H1 (cell line): ENCODE measurements at regions not wholly inside any gene's neighbourhood (a gene's known extent, or its start where the extent isn't known, plus 50 kb on each side); places are given as distances from the start of the nearest gene placed in this dataset.

Experiments
- CTCF ChIA-PET: fragments of 300-600 bp; sonication (Branson Sonifier 250); formaldehyde crosslinking; loops from one replicate; lab custom pipeline; 2021; ENCODE audit not compliant: partially characterized antibody; lab: Charles Lee
- POLR2A ChIA-PET: fragments of 300-600 bp; sonication (Branson Sonifier 250); formaldehyde crosslinking; loops from one replicate; lab custom pipeline; 2021; ENCODE audit warnings: inconsistent platforms; ENCODE audit not compliant: partially characterized antibody; lab: Charles Lee
- DNase-seq, 2 experiments: peaks; one replicate each; pipeline versions ENCODE4 v3.0.0 to v3.0.0-alpha.2; 2010 to 2022; ENCODE audit warnings: low spot score in 2 of 2, low read depth in 1 of 2, mixed read lengths in 1 of 2
- FAIRE-seq: peaks from 2 replicates; lab custom pipeline; 2011; peaks lifted over from hg19 to GRCh38; lab: Jason Lieb, UNC
- H2AFZ ChIP-seq: 2 replicates; pipeline ENCODE4 v1.8.1; 2012; ENCODE audit warnings: low read length, inconsistent platforms
- H2AK5ac ChIP-seq: 2 replicates; pipeline ENCODE4 v1.6.1; 2013; ENCODE audit warnings: low read depth, low read length
- H2BK120ac ChIP-seq: replicated peaks from 2 replicates; pipeline ENCODE3; 2013; ENCODE audit warnings: low read depth, low read length, inconsistent platforms
- H2BK12ac ChIP-seq: 2 replicates; pipeline ENCODE4 v1.6.1; 2013; ENCODE audit warnings: low read depth, low read length
- H2BK15ac ChIP-seq: 2 replicates; pipeline ENCODE4 v1.6.1; 2013; ENCODE audit warnings: low read length
- H2BK20ac ChIP-seq: 2 replicates; pipeline ENCODE4 v1.6.1; 2013; ENCODE audit warnings: low read length
- H2BK5ac ChIP-seq: 2 replicates; pipeline ENCODE4 v1.6.1; 2013; ENCODE audit warnings: low read depth, low read length
- H3K14ac ChIP-seq: 2 replicates; pipeline ENCODE4 v1.6.1; 2013; ENCODE audit warnings: inconsistent platforms; ENCODE audit not compliant: insufficient read length
- H3K18ac ChIP-seq: 2 replicates; pipeline ENCODE4 v1.6.1; 2013; ENCODE audit warnings: low read length; ENCODE audit errors: extremely low read depth
- H3K23ac ChIP-seq: 2 replicates; pipeline ENCODE4 v1.6.1; 2013; ENCODE audit warnings: inconsistent platforms; ENCODE audit not compliant: insufficient read length
- H3K23me2 ChIP-seq: 2 replicates; pipeline ENCODE4 v1.6.1; 2013; ENCODE audit warnings: low read depth, low read length
- H3K27ac ChIP-seq: 2 replicates; pipeline ENCODE4 v1.6.1; 2011; ENCODE audit warnings: low read depth, low read length, inconsistent platforms
- H3K27me3 ChIP-seq, 4 experiments: replicated peaks in 1 of 4; 1 replicate in 1 of 4; 2 replicates in 3 of 4; pipeline versions ENCODE4 v1.6.1 to v1.8.1; 2011 to 2013; ENCODE audit warnings: low read length in 3 of 4, mild to moderate bottlenecking in 3 of 4, inconsistent platforms in 2 of 4, mixed read lengths in 2 of 4, moderate library complexity in 1 of 4; ENCODE audit not compliant: control insufficient read depth in 3 of 4, insufficient read depth in 3 of 4; ENCODE audit errors: extremely low read depth in 1 of 4
- H3K36me3 ChIP-seq, 4 experiments: 2 replicates each; pipeline versions ENCODE4 v1.6.1 to v1.8.1; 2011 to 2013; ENCODE audit warnings: mild to moderate bottlenecking in 4 of 4, low read length in 3 of 4, moderate library complexity in 2 of 4, control low read depth in 1 of 4, inconsistent platforms in 1 of 4; ENCODE audit not compliant: insufficient read depth in 4 of 4, control insufficient read depth in 2 of 4
- H3K4ac ChIP-seq: replicated peaks from 2 replicates; pipeline ENCODE3; 2013; ENCODE audit warnings: low read length, low read depth, mixed read lengths, inconsistent platforms; ENCODE audit not compliant: insufficient read length
- H3K4me1 ChIP-seq, 4 experiments: replicated peaks in 1 of 4; 1 replicate in 1 of 4; 2 replicates in 3 of 4; pipeline versions ENCODE4 v1.6.1 to v1.8.1; 2011 to 2013; ENCODE audit warnings: low read length in 3 of 4, inconsistent platforms in 2 of 4, mixed read lengths in 1 of 4; ENCODE audit not compliant: insufficient read depth in 4 of 4, control insufficient read depth in 3 of 4
- H3K4me2 ChIP-seq, 2 experiments: 2 replicates each; pipeline versions ENCODE4 v1.6.1 to v1.8.1; 2011 to 2013; ENCODE audit warnings: low read depth in 2 of 2, low read length in 2 of 2, control low read depth in 1 of 2, inconsistent platforms in 1 of 2, mild to moderate bottlenecking in 1 of 2; ENCODE audit not compliant: insufficient read depth in 1 of 2
- H3K4me3 ChIP-seq, 4 experiments: fragments of 200-600, 300-600 bp in 1 of 4; sonication (generic), shearing (Covaris generic), sonication (Bioruptor Twin) in 1 of 4; 2 replicates each; pipeline versions ENCODE4 v1.5.1 to v1.8.1; 2011 to 2016; ENCODE audit warnings: low read length in 4 of 4, low read depth in 3 of 4, control low read depth in 2 of 4, inconsistent platforms in 2 of 4, mild to moderate bottlenecking in 2 of 4, mixed read lengths in 1 of 4, moderate library complexity in 1 of 4; ENCODE audit not compliant: insufficient read depth in 2 of 4; ENCODE audit errors: extremely low read depth in 1 of 4
- H3K56ac ChIP-seq: replicated peaks from 2 replicates; pipeline ENCODE3; 2013; ENCODE audit warnings: low read depth, mild to moderate bottlenecking, mixed read lengths, low read length, inconsistent platforms; ENCODE audit not compliant: insufficient read length
- H3K79me1 ChIP-seq: 2 replicates; pipeline ENCODE4 v1.6.1; 2013; ENCODE audit warnings: low read depth, low read length, control low read depth
- H3K79me2 ChIP-seq, 2 experiments: 2 replicates each; pipeline versions ENCODE4 v1.6.1 to v1.8.1; 2012 to 2013; ENCODE audit warnings: low read length in 2 of 2, mild to moderate bottlenecking in 2 of 2, inconsistent platforms in 1 of 2; ENCODE audit not compliant: insufficient read depth in 2 of 2, control insufficient read depth in 1 of 2
- H3K9ac ChIP-seq, 4 experiments: replicated peaks in 1 of 4; 1 replicate in 1 of 4; 2 replicates in 3 of 4; pipeline versions ENCODE4 v1.6.1 to v1.8.1; 2011 to 2013; ENCODE audit warnings: low read depth in 3 of 4, low read length in 3 of 4, control low read depth in 2 of 4, mild to moderate bottlenecking in 2 of 4, moderate library complexity in 2 of 4, inconsistent platforms in 1 of 4; ENCODE audit errors: extremely low read depth in 1 of 4
- H3K9me3 ChIP-seq, 2 experiments: 2 replicates each; pipeline versions ENCODE4 v1.6.1 to v1.8.1; 2012 to 2013; ENCODE audit warnings: mild to moderate bottlenecking in 2 of 2, moderate library complexity in 2 of 2, control low read depth in 1 of 2, inconsistent platforms in 1 of 2, low read depth in 1 of 2, low read length in 1 of 2, mixed read lengths in 1 of 2; ENCODE audit not compliant: insufficient read depth in 2 of 2
- H4K20me1 ChIP-seq, 2 experiments: replicated peaks in 1 of 2; 2 replicates each; pipeline versions ENCODE3 to v1.8.1; 2011 to 2013; ENCODE audit warnings: inconsistent platforms in 2 of 2, low read length in 2 of 2, mild to moderate bottlenecking in 1 of 2; ENCODE audit not compliant: insufficient read depth in 2 of 2, control insufficient read depth in 1 of 2
- H4K5ac ChIP-seq: 2 replicates; pipeline ENCODE4 v1.6.1; 2013; ENCODE audit warnings: low read length, low read depth, mixed read lengths, inconsistent platforms; ENCODE audit not compliant: insufficient read length
- H4K8ac ChIP-seq: 2 replicates; pipeline ENCODE4 v1.8.0; 2013; ENCODE audit warnings: mild to moderate bottlenecking, moderate library complexity, low read length, inconsistent platforms; ENCODE audit not compliant: insufficient read depth; ENCODE audit errors: extremely low read depth
- H4K91ac ChIP-seq: replicated peaks from 2 replicates; pipeline ENCODE3; 2013; ENCODE audit warnings: low read length, mixed read lengths, inconsistent platforms; ENCODE audit not compliant: insufficient read length
- BACH1 ChIP-seq: IDR thresholded peaks from 2 replicates; pipeline ENCODE4 v1.6.1; 2012; ENCODE audit warnings: low read length, improper control_type of control experiment
- CREB1 ChIP-seq: IDR thresholded peaks from 2 replicates; pipeline ENCODE4 v1.6.1; 2012; ENCODE audit warnings: inconsistent platforms
- SP4 ChIP-seq: IDR thresholded peaks from 2 replicates; pipeline ENCODE4 v1.6.1; 2012; ENCODE audit warnings: low read length, inconsistent platforms
- WGBS, 2 experiments: shearing (Covaris generic) in 1 of 2; methylation state at CpG; one replicate each; pipeline versions ENCODE4 v1.1.6 to v1.1.7; 2013 to 2015; ENCODE audit warnings: low lambda C conversion rate in 2 of 2, mixed read lengths in 2 of 2, inconsistent platforms in 1 of 2, low coverage in 1 of 2, missing lambda C conversion rate in 1 of 2; ENCODE audit not compliant: insufficient replicate concordance in 2 of 2, insufficient coverage in 1 of 2, insufficient read length in 1 of 2; ENCODE audit errors: extremely low coverage in 1 of 2, missing lambda C conversion rate in 1 of 2; 5-methylcytosine and 5-hydroxymethylcytosine counted together

GRCh38 chr6:2324166-2324953 lies 79.0 kb upstream of the GMDS start:
- H3K4me3 ChIP-seq, result no peak overlapping the region
- H3K4me1 ChIP-seq, result no peaks in the 10 kb centered on the region
- no peak overlapping the region for H2BK12ac ChIP-seq
- no peak overlapping the region for H3K9ac ChIP-seq
- H4K91ac ChIP-seq, result no peak overlapping the region
- no peak overlapping the region for H3K27ac ChIP-seq
- no peaks in the 10 kb centered on the region for H3K36me3 ChIP-seq
- H2BK20ac ChIP-seq, result no peak overlapping the region
- FAIRE-seq (no peak), DNase-seq (no peak)
- no peak overlapping the region for H4K5ac ChIP-seq
- no peak overlapping the region for H3K23ac ChIP-seq
- H4K20me1 ChIP-seq, result no peaks in the 10 kb centered on the region
- no peaks in the 10 kb centered on the region for H3K79me1 ChIP-seq
- TF ChIP-seq BACH1 (no peak), CREB1 (no peak), SP4 (no peak)
- no peak overlapping the region for H3K56ac ChIP-seq
- ChIA-PET CTCF (no interaction called here), POLR2A (no interaction called here)
- H2AK5ac ChIP-seq, result no peak overlapping the region
- no peak overlapping the region for H3K14ac ChIP-seq
- no peak overlapping the region for H2AFZ ChIP-seq
- H3K4ac ChIP-seq, result no peak overlapping the region
- 94% methylated on average over 2 of the region's 2 CpGs; no CpG with 5 or more reads in 1 of the 2 experiments for WGBS, 2 experiments
- no peak overlapping the region for H2BK15ac ChIP-seq
- H2BK120ac ChIP-seq, result no peak overlapping the region
- no peak overlapping the region for H3K4me2 ChIP-seq
- H3K23me2 ChIP-seq, result no peaks in the 10 kb centered on the region
- peaks cover 19% of the 10 kb centered on the region in 2 experiments for H3K9me3 ChIP-seq
- H3K18ac ChIP-seq, result no peak overlapping the region
- H3K79me2 ChIP-seq, result no peaks in the 10 kb centered on the region
- no peak overlapping the region for H4K8ac ChIP-seq
- no peaks in the 10 kb centered on the region for H3K27me3 ChIP-seq
- no peak overlapping the region for H2BK5ac ChIP-seq
